ENCODE measurements at regions not wholly inside any gene's neighbourhood (a gene's known extent, or its start where the extent isn't known, plus 50 kb on each side); places are given as distances from the start of the nearest gene placed in this dataset.

DNA sequence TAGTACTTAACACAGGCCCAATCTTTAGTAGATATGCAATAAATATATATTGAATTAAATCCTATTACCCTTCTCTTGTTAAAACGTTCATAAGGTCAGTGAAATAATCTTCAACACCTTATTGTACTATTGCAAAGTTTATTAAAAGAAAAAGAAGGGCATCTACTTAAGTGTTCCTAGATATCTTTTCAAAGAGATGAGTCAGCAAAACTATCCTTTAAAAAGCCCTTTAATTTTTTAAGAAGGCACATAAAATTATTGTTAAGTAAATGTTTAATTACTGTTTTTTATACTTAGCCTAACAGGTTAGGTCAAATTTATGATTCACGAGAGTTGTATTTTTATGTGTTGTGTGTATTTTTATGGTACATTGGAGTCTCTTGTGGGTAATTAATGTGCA is 77.3 kb upstream of the PPP1R2C start:
- no peak for DNase-seq
- H3K4me1 Mint-ChIP-seq = peaks cover 3 to 6% (median 5%) of the 10 kb centered on the region in 3 donors
- no peak overlapping the region for H3K27ac ChIP-seq (ENCODE audit: low read length)
- ChIA-PET CTCF (no interaction called here), POLR2A (no interaction called here)
- H3K27me3 ChIP-seq (replicated peaks in 1 of 2; ENCODE audit: control insufficient read depth in 2 of 2, extremely low read depth in 1 of 2, insufficient read depth in 2 of 2, low read length in 1 of 2) = no peaks in the 10 kb centered on the region
- H3K4me1 ChIP-seq (ENCODE audit: control insufficient read depth in 1 of 2, extremely low read depth in 1 of 2, insufficient read depth in 2 of 2, low read length in 2 of 2) = no peaks in the 10 kb centered on the region
- H3K4me3 Mint-ChIP-seq = no peak overlapping the region
- H3K9me3 Mint-ChIP-seq = peaks cover 4 to 9% (median 9%) of the 10 kb centered on the region in 3 donors
- H3K27me3 Mint-ChIP-seq = no peaks in the 10 kb centered on the region
- WGBS (ENCODE audit: insufficient coverage) = no CpG with 5 or more reads among the region's 2 CpGs
- no peaks in the 10 kb centered on the region for H3K36me3 Mint-ChIP-seq
- H3K9me3 ChIP-seq = no peaks in the 10 kb centered on the region
- H3K4me3 ChIP-seq (ENCODE audit: control insufficient read depth in 1 of 2, extremely low read depth in 1 of 2, low read length in 1 of 2) = no peak overlapping the region
- no peak overlapping the region for H3K27ac Mint-ChIP-seq
- H3K36me3 ChIP-seq (ENCODE audit: control insufficient read depth in 2 of 2, extremely low read depth in 1 of 2, insufficient read depth in 1 of 2, low read length in 1 of 2) = no peaks in the 10 kb centered on the region
- ATAC-seq (replicated peaks in 1 of 4) = no peak

DNA sequence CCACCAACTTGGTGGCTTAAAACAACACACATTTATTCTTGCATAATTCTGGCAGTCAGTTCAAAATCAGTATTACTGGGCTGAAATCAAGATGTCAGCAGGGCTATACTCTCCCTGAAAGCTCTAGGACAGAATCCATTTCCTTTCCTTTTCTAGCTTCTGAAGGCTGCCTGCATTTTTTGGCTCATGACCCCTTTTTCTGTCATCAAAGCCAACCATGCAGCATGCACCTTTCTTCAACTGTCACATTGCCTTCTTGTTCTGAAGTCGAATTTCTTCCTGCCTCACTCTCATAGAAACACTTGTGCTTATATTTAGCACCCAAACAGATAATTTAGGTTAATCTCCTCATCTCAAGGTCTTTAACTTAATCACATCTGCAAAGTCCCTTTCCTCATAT is 79.8 kb upstream of the PPP1R2C start:
- Histone ChIP-seq H3K4me3 (ENCODE audit: control insufficient read depth in 1 of 2, extremely low read depth in 1 of 2, low read length in 1 of 2) (no peak overlapping the region), H3K9me3 (no peaks in the 10 kb centered on the region), H3K36me3 (ENCODE audit: control insufficient read depth in 2 of 2, extremely low read depth in 1 of 2, insufficient read depth in 1 of 2, low read length in 1 of 2) (no peaks in the 10 kb centered on the region), H3K4me1 (ENCODE audit: control insufficient read depth in 1 of 2, extremely low read depth in 1 of 2, insufficient read depth in 2 of 2, low read length in 2 of 2) (no peaks in the 10 kb centered on the region), H3K27me3 (replicated peaks in 1 of 2; ENCODE audit: control insufficient read depth in 2 of 2, extremely low read depth in 1 of 2, insufficient read depth in 2 of 2, low read length in 1 of 2) (no peaks in the 10 kb centered on the region), H3K27ac (ENCODE audit: low read length) (no peak overlapping the region)
- Mint-ChIP-seq H3K4me1 (peaks cover 3 to 12% (median 6%) of the 10 kb centered on the region in 3 donors), H3K36me3 (no peaks in the 10 kb centered on the region), H3K9me3 (peaks cover 4 to 9% (median 9%) of the 10 kb centered on the region in 3 donors), H3K4me3 (no peak overlapping the region), H3K27ac (no peak overlapping the region), H3K27me3 (no peaks in the 10 kb centered on the region)
- ATAC-seq (replicated peaks in 1 of 4) = no peak
- DNase-seq = no peak
- no CpG with 5 or more reads among the region's 1 CpG for WGBS (ENCODE audit: insufficient coverage)
- ChIA-PET CTCF (no interaction called here), POLR2A (interaction anchor here in 1 of 2 donors (0.7 kb wide), 1 partner anchor 120 kb away, joined by 5 read pairs; no protein-coding TSS in a partner anchor)

DNA sequence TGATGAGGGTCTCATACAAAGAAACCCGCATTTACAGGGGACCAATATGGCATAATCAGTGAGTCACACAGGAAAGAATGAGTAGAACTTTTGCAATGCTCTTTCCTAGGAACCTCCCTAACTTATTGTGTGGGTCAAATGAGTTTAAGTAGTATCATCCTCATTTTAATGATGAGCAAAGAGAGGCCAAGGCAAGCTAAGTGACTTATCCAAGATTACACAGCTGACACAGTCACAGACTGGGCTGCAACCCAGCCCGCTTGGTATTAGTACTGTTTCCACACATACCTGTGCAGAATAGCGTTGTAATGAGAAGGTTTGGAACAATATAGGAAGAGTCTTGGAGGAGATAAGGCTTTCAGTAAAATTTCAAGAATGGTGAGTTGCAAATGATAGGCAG is 91.0 kb upstream of the PPP1R2C start:
- no CpG with 5 or more reads among the region's 3 CpGs for WGBS (ENCODE audit: insufficient coverage)
- Histone ChIP-seq H3K36me3 (ENCODE audit: control insufficient read depth in 2 of 2, extremely low read depth in 1 of 2, insufficient read depth in 1 of 2, low read length in 1 of 2) (no peaks in the 10 kb centered on the region), H3K27me3 (replicated peaks in 1 of 2; ENCODE audit: control insufficient read depth in 2 of 2, extremely low read depth in 1 of 2, insufficient read depth in 2 of 2, low read length in 1 of 2) (no peaks in the 10 kb centered on the region), H3K27ac (ENCODE audit: low read length) (no peak overlapping the region), H3K4me1 (ENCODE audit: control insufficient read depth in 1 of 2, extremely low read depth in 1 of 2, insufficient read depth in 2 of 2, low read length in 2 of 2) (no peaks in the 10 kb centered on the region), H3K4me3 (ENCODE audit: control insufficient read depth in 1 of 2, extremely low read depth in 1 of 2, low read length in 1 of 2) (no peak overlapping the region), H3K9me3 (no peaks in the 10 kb centered on the region)
- Mint-ChIP-seq H3K27me3 (peaks cover 0 to 5% of the 10 kb centered on the region in 2 donors), H3K9me3 (peaks cover 0 to 5% (median 0%) of the 10 kb centered on the region in 3 donors), H3K4me3 (no peak overlapping the region), H3K4me1 (peaks cover 16 to 24% (median 24%) of the 10 kb centered on the region in 3 donors), H3K27ac (no peak overlapping the region), H3K36me3 (no peaks in the 10 kb centered on the region)
- DNase-seq (no peak), ATAC-seq (replicated peaks in 1 of 4) (no peak)
- CTCF ChIA-PET = no interaction called here
- POLR2A ChIA-PET = no interaction called here

DNA sequence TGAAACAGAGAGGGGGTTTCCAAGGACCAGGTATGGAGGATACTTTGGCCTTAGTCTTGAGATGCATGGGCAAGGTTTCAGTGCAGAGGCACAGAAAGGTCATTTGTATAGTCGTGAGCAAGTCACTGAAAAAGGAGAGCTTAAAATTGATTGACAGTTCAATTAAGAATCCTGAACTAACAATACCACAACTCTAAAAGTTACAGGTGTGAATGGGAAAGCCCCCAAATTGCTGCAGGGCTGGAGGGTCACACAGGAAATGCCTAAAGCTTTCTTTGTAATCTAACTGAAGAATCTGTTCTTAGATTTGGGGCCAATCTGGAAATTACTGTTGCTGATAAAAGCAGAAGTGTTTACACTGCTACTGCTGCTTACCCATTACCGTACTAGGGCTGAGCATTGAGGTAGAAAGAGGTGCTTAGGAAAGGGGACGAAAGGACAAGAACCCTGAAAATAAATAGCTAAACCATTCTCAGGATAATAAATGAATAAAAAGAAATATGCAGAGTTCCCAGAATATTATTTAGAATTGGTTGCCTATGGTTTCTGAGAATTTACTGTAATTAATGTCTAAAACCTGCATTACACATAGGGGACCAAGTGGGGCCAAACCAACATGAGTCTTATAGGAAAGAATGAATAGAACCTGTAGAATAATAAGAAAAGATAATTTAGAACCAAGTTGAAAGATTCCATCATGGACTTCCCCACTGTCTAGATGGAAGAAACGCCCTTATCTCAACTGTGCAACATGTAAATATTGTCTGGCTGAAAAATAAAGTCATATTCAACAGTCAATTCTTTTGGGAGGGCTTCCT is 91.9 kb upstream of the PPP1R2C start:
- Histone ChIP-seq H3K27ac (ENCODE audit: low read length) (no peak overlapping the region), H3K27me3 (replicated peaks in 1 of 2; ENCODE audit: control insufficient read depth in 2 of 2, extremely low read depth in 1 of 2, insufficient read depth in 2 of 2, low read length in 1 of 2) (no peaks in the 10 kb centered on the region), H3K9me3 (no peaks in the 10 kb centered on the region), H3K4me3 (ENCODE audit: control insufficient read depth in 1 of 2, extremely low read depth in 1 of 2, low read length in 1 of 2) (no peak overlapping the region), H3K4me1 (ENCODE audit: control insufficient read depth in 1 of 2, extremely low read depth in 1 of 2, insufficient read depth in 2 of 2, low read length in 2 of 2) (no peaks in the 10 kb centered on the region), H3K36me3 (ENCODE audit: control insufficient read depth in 2 of 2, extremely low read depth in 1 of 2, insufficient read depth in 1 of 2, low read length in 1 of 2) (no peaks in the 10 kb centered on the region)
- Mint-ChIP-seq H3K4me1 (peaks cover 16 to 24% (median 24%) of the 10 kb centered on the region in 3 donors), H3K4me3 (no peak overlapping the region), H3K9me3 (peaks cover 0 to 5% (median 0%) of the 10 kb centered on the region in 3 donors), H3K27ac (peak overlapping the region in 1 of 2 donors; percentile 34), H3K27me3 (peaks cover 0 to 5% of the 10 kb centered on the region in 2 donors), H3K36me3 (no peaks in the 10 kb centered on the region)
- peak in 1 of 4 experiments; percentile 24 for ATAC-seq (replicated peaks in 1 of 4)
- WGBS (ENCODE audit: insufficient coverage) = no CpG with 5 or more reads among the region's 4 CpGs
- CTCF ChIA-PET = no interaction called here
- DNase-seq = peak in 1 of 35 experiments; percentile 7
- POLR2A ChIA-PET = no interaction called here

DNA sequence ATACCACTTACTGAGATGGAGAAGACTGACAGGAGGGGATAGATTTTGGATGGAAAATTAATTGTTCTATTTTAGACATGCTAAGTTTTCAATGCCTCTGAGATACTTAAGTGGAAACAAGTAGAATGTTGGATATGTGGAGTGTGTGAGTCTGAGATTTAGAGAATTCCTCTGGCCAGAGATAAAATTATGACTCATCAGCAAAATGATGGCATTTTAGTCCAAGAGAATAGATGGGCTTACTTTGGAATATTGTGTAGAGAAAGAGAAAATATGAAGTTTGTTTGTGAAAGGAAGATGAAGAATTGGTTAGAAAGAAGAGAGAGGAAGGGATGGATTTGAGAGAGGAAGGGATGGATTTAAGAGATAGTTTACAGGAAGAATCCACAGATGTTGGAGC is 108.6 kb upstream of the PPP1R2C start:
- no peaks in the 10 kb centered on the region for H3K9me3 ChIP-seq
- ChIA-PET CTCF (no interaction called here), POLR2A (no interaction called here)
- DNase-seq (no peak), ATAC-seq (replicated peaks in 1 of 4) (no peak)
- Mint-ChIP-seq H3K36me3 (peaks cover 15% of the 10 kb centered on the region), H3K4me3 (no peak overlapping the region), H3K9me3 (peaks cover 0 to 6% (median 0%) of the 10 kb centered on the region in 3 donors), H3K27ac (no peak overlapping the region), H3K27me3 (peaks cover 0 to 3% of the 10 kb centered on the region in 2 donors), H3K4me1 (peaks cover 0 to 4% (median 0%) of the 10 kb centered on the region in 3 donors)
- no peaks in the 10 kb centered on the region for H3K4me1 ChIP-seq (ENCODE audit: control insufficient read depth in 1 of 2, extremely low read depth in 1 of 2, insufficient read depth in 2 of 2, low read length in 2 of 2)
- no peaks in the 10 kb centered on the region for H3K27me3 ChIP-seq (replicated peaks in 1 of 2; ENCODE audit: control insufficient read depth in 2 of 2, extremely low read depth in 1 of 2, insufficient read depth in 2 of 2, low read length in 1 of 2)
- H3K27ac ChIP-seq (ENCODE audit: low read length) = no peak overlapping the region
- no peak overlapping the region for H3K4me3 ChIP-seq (ENCODE audit: control insufficient read depth in 1 of 2, extremely low read depth in 1 of 2, low read length in 1 of 2)
- no peaks in the 10 kb centered on the region for H3K36me3 ChIP-seq (ENCODE audit: control insufficient read depth in 2 of 2, extremely low read depth in 1 of 2, insufficient read depth in 1 of 2, low read length in 1 of 2)

DNA sequence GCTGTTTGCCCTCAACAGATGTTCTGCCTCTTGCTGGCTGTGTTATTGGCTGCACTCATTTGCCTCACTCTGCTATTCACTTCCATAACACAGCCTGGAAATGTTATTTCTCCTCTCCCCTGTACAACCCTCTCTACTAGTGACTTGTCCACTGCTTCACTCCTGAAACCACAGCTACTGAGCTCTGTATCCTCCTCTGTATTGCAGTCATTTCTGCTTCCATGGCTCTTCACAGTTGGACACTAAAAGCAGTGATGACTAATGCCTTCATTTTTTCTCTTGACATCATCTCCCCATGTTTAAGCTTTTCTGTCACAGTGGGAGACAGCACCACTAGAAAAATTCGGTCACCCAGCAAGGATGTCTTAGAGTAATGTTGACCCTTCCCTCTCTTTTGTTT is 123.0 kb upstream of the PPP1R2C start:
- ChIA-PET CTCF (interaction anchor here in 1 of 2 donors (0.6 kb wide), 1 partner anchor 66 kb away, joined by 3 read pairs; no protein-coding TSS in a partner anchor), POLR2A (no interaction called here)
- ATAC-seq (replicated peaks in 1 of 4) (no peak), DNase-seq (no peak)
- Mint-ChIP-seq H3K9me3 (peaks cover 0 to 6% (median 0%) of the 10 kb centered on the region in 3 donors), H3K4me1 (peaks cover 0 to 13% (median 7%) of the 10 kb centered on the region in 3 donors), H3K4me3 (no peak overlapping the region), H3K36me3 (peaks cover 3% of the 10 kb centered on the region), H3K27ac (no peak overlapping the region), H3K27me3 (peaks cover 0 to 6% of the 10 kb centered on the region in 2 donors)
- Histone ChIP-seq H3K4me1 (ENCODE audit: control insufficient read depth in 1 of 2, extremely low read depth in 1 of 2, insufficient read depth in 2 of 2, low read length in 2 of 2) (no peaks in the 10 kb centered on the region), H3K27ac (ENCODE audit: low read length) (no peak overlapping the region), H3K36me3 (ENCODE audit: control insufficient read depth in 2 of 2, extremely low read depth in 1 of 2, insufficient read depth in 1 of 2, low read length in 1 of 2) (no peaks in the 10 kb centered on the region), H3K27me3 (replicated peaks in 1 of 2; ENCODE audit: control insufficient read depth in 2 of 2, extremely low read depth in 1 of 2, insufficient read depth in 2 of 2, low read length in 1 of 2) (no peaks in the 10 kb centered on the region), H3K9me3 (no peaks in the 10 kb centered on the region), H3K4me3 (ENCODE audit: control insufficient read depth in 1 of 2, extremely low read depth in 1 of 2, low read length in 1 of 2) (no peak overlapping the region)
- no CpG with 5 or more reads among the region's 1 CpG for WGBS (ENCODE audit: insufficient coverage)

Data from T-cell (primary cell).